ENCODE measurements at regions not wholly inside any gene's neighbourhood (a gene's known extent, or its start where the extent isn't known, plus 50 kb on each side); places are given as distances from the start of the nearest gene placed in this dataset.
"Not testable (repeated sequence)": the region's sequence is repeated elsewhere in the genome, so short reads cannot be mapped to it uniquely, and the experiment has no call there.

- Histone ChIP-seq H3K4me1 (no peaks in the 10 kb centered on the region), H3K27me3 (ENCODE audit: low read depth) (no peaks in the 10 kb centered on the region), H3K4me3 (no peak overlapping the region), H3K9me3 (no peaks in the 10 kb centered on the region), H3K36me3 (replicated peaks) (no peaks in the 10 kb centered on the region)
- DNase-seq (ENCODE audit: low spot score in 2 of 2): no peak
- in situ Hi-C loops (cut with MboI; ENCODE audit: low sequenced_read_pairs): no loop called here
Measured at GRCh38 chr18:73535189-73535588, 612.4 kb downstream of the FBXO15 start.

DNA sequence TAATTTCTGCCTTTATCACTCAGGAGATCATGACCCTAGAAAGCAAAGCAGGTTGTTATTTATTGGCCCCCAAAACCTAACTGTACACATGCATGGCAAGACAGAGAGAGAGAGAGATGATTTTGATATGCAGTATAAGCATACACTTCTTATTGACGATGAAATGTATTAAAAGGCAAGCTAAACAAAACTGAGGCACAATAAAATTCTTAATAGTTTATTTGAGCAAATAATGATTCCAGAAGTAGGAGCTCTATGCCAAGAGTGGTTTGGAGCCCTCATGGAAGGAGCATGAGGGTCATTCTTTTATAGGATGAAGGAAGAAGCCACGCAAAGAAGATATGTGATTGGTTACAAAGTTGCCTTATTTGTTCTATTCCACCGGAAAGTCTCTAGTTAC, 616.0 kb downstream of the FBXO15 start:
- no peak for DNase-seq (ENCODE audit: low spot score in 2 of 2)
- no peaks in the 10 kb centered on the region for H3K9me3 ChIP-seq
- no peaks in the 10 kb centered on the region for H3K27me3 ChIP-seq (ENCODE audit: low read depth)
- in situ Hi-C loops (cut with MboI; ENCODE audit: low sequenced_read_pairs): no loop called here
- H3K36me3 ChIP-seq (replicated peaks): no peaks in the 10 kb centered on the region
- H3K4me3 ChIP-seq: no peak overlapping the region
- no peaks in the 10 kb centered on the region for H3K4me1 ChIP-seq

GRCh38 chr18:73528066-73528465, 619.6 kb downstream of the FBXO15 start:
- DNase-seq (ENCODE audit: low spot score in 2 of 2): no peak
- in situ Hi-C loops (cut with MboI; ENCODE audit: low sequenced_read_pairs): no loop called here
- Histone ChIP-seq H3K9me3 (no peaks in the 10 kb centered on the region), H3K27me3 (ENCODE audit: low read depth) (no peaks in the 10 kb centered on the region), H3K36me3 (replicated peaks) (no peaks in the 10 kb centered on the region), H3K4me3 (no peak overlapping the region), H3K4me1 (no peaks in the 10 kb centered on the region)

DNA sequence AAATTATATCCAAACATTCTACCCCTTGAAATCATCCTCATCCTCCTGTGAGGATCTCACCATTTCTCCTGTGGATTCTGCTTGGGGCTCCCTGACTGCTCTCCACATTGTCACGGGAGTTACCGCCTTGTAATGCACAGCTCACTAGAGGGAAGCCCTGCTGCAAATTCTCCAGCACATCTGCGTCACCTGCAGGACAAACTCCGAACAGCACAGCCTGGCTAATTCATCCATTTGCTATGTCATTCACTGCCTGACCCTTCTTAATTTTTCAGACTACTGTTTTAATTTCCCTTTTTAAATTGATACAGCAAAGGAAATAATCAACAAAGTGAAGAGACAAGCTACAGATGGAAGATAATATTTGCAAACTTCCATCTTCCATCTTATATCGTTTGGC, 627.4 kb downstream of the FBXO15 start:
- Histone ChIP-seq H3K27me3 (ENCODE audit: low read depth) (no peaks in the 10 kb centered on the region), H3K9me3 (no peaks in the 10 kb centered on the region), H3K4me1 (no peaks in the 10 kb centered on the region), H3K4me3 (no peak overlapping the region), H3K36me3 (replicated peaks) (no peaks in the 10 kb centered on the region)
- DNase-seq (ENCODE audit: low spot score in 2 of 2): no peak
- in situ Hi-C loops (cut with MboI; ENCODE audit: low sequenced_read_pairs): no loop called here

GRCh38 chr18:73516056-73516455, 631.6 kb downstream of the FBXO15 start:
- H3K4me3 ChIP-seq; in situ Hi-C loops (cut with MboI; ENCODE audit: low sequenced_read_pairs); H3K27me3 ChIP-seq (ENCODE audit: low read depth): not testable (repeated sequence)

GRCh38 chr18:73514449-73514848, 633.2 kb downstream of the FBXO15 start:
- H3K36me3 ChIP-seq (replicated peaks): no peaks in the 10 kb centered on the region
- H3K27me3 ChIP-seq (ENCODE audit: low read depth): no peaks in the 10 kb centered on the region
- H3K9me3 ChIP-seq: no peaks in the 10 kb centered on the region
- H3K4me1 ChIP-seq: no peaks in the 10 kb centered on the region
- H3K4me3 ChIP-seq: no peak overlapping the region
- no peak for DNase-seq (ENCODE audit: low spot score in 2 of 2)
- in situ Hi-C loops (cut with MboI; ENCODE audit: low sequenced_read_pairs): no loop called here

More at GRCh38 chr18:73516056-73516455, 631.6 kb downstream of the FBXO15 start:
- not testable (repeated sequence) for H3K4me1 ChIP-seq; H3K36me3 ChIP-seq (replicated peaks); DNase-seq (ENCODE audit: low spot score in 2 of 2); H3K9me3 ChIP-seq

- H3K27me3 ChIP-seq (ENCODE audit: low read depth): no peaks in the 10 kb centered on the region
- DNase-seq (ENCODE audit: low spot score in 2 of 2): no peak
- no peak overlapping the region for H3K4me3 ChIP-seq
- H3K36me3 ChIP-seq (replicated peaks): no peaks in the 10 kb centered on the region
- in situ Hi-C loops (cut with MboI; ENCODE audit: low sequenced_read_pairs): no loop called here
- H3K4me1 ChIP-seq: no peaks in the 10 kb centered on the region
- H3K9me3 ChIP-seq: no peaks in the 10 kb centered on the region
Measured at GRCh38 chr18:73511771-73512503, 635.7 kb downstream of the FBXO15 start.

DNA sequence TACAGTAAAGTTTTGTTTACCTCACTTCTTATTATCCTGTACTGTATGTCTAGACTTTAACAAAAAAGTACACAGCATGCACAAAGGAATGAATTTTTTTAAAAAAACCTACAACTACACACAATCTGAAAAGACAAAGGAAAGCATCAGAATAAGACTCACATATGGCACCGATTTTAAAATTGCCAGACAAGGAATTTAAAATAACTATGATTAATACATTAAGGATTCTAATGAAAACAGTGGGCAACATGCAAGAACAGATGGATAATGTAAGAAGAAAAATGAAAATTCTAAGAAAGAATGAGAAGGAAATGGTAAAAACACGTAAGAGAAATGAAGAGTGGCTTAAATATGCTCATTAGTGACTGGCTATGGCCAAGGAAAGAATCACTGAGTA, 638.2 kb downstream of the FBXO15 start:
- Histone ChIP-seq H3K4me3 (no peak overlapping the region), H3K36me3 (replicated peaks) (no peaks in the 10 kb centered on the region), H3K9me3 (no peaks in the 10 kb centered on the region), H3K4me1 (no peaks in the 10 kb centered on the region), H3K27me3 (ENCODE audit: low read depth) (no peaks in the 10 kb centered on the region)
- in situ Hi-C loops (cut with MboI; ENCODE audit: low sequenced_read_pairs): no loop called here
- no peak for DNase-seq (ENCODE audit: low spot score in 2 of 2)

DNA sequence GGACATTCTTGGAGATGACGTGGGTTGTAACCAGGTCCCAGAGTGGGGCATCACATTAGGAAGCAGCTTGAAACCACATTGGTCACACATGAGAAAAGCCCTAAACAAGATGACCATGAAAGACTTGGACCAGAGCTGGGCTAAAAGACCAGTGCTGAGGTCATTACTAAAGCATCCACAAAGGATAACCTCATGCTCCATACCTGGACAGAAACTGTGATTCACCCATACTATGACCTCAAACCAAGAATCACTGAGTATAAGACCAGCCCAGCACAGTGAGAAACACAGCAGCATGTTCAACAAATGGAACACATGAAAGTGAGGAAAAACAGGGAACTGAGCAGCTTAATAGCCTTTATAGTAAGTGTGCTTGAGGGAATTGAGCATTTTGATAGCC, 635.5 kb upstream of the NETO1 start:
- Histone ChIP-seq H3K4me3 (no peak overlapping the region), H3K4me1 (no peaks in the 10 kb centered on the region), H3K36me3 (replicated peaks) (no peaks in the 10 kb centered on the region), H3K9me3 (no peaks in the 10 kb centered on the region), H3K27me3 (ENCODE audit: low read depth) (no peaks in the 10 kb centered on the region)
- in situ Hi-C loops (cut with MboI; ENCODE audit: low sequenced_read_pairs): no loop called here
- no peak for DNase-seq (ENCODE audit: low spot score in 2 of 2)

DNA sequence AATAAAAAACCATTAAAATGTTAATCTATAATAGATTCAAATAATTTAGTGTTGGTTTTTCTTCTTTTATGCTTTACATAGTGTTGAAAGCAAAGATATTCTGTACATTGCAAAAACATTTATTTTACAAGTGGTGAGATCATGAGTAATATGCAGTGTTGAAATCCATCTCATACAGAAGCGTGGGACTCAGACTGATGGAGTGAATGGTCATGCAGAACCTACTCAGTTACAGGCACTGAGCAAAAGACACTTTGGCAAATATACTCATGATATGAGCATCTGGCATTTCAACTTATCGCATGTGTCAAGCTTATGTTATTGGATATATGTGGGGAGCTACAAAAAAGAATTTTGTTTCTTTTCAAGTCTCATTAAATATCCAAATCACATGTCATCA, 620.2 kb upstream of the NETO1 start:
- no peak for DNase-seq (ENCODE audit: low spot score in 2 of 2)
- H3K9me3 ChIP-seq: no peaks in the 10 kb centered on the region
- H3K4me3 ChIP-seq: no peak overlapping the region
- no peaks in the 10 kb centered on the region for H3K27me3 ChIP-seq (ENCODE audit: low read depth)
- H3K4me1 ChIP-seq: no peaks in the 10 kb centered on the region
- no peaks in the 10 kb centered on the region for H3K36me3 ChIP-seq (replicated peaks)
- in situ Hi-C loops (cut with MboI; ENCODE audit: low sequenced_read_pairs): no loop called here

GRCh38 chr18:73485166-73485565, 617.4 kb upstream of the NETO1 start:
- H3K4me1 ChIP-seq: no peaks in the 10 kb centered on the region
- no peaks in the 10 kb centered on the region for H3K36me3 ChIP-seq (replicated peaks)
- H3K4me3 ChIP-seq: no peak overlapping the region
- in situ Hi-C loops (cut with MboI; ENCODE audit: low sequenced_read_pairs): no loop called here
- DNase-seq (ENCODE audit: low spot score in 2 of 2): no peak
- H3K27me3 ChIP-seq (ENCODE audit: low read depth): no peaks in the 10 kb centered on the region
- H3K9me3 ChIP-seq: no peaks in the 10 kb centered on the region

DNA sequence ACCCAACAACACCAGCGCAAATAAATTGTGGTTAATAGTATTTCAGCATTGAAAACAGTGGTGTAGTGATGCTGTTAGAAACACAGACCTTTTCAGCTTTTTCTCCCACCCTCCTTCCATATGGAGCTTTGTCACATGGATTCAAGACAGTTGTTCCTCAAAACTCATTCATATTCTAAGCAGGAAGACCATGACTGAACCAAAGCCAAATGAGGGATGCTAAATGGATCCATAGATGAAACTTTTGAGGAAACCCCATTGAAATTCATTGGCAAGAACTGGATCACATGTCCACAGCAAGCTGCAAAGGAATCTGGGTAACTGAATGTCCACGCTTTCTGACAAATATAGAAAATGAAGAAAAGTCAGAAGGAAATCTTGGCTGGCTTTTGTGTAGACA, 615.1 kb upstream of the NETO1 start:
- no peak for DNase-seq (ENCODE audit: low spot score in 2 of 2)
- in situ Hi-C loops (cut with MboI; ENCODE audit: low sequenced_read_pairs): no loop called here
- Histone ChIP-seq H3K36me3 (replicated peaks) (no peaks in the 10 kb centered on the region), H3K4me3 (no peak overlapping the region), H3K27me3 (ENCODE audit: low read depth) (no peaks in the 10 kb centered on the region), H3K4me1 (no peaks in the 10 kb centered on the region), H3K9me3 (no peaks in the 10 kb centered on the region)

GRCh38 chr18:73479477-73479876, 611.7 kb upstream of the NETO1 start:
- no peaks in the 10 kb centered on the region for H3K36me3 ChIP-seq (replicated peaks)
- no peak overlapping the region for H3K4me3 ChIP-seq
- in situ Hi-C loops (cut with MboI; ENCODE audit: low sequenced_read_pairs): no loop called here
- DNase-seq (ENCODE audit: low spot score in 2 of 2): no peak
- no peaks in the 10 kb centered on the region for H3K9me3 ChIP-seq
- no peaks in the 10 kb centered on the region for H3K4me1 ChIP-seq
- no peaks in the 10 kb centered on the region for H3K27me3 ChIP-seq (ENCODE audit: low read depth)

GRCh38 chr18:73478191-73478590, 610.4 kb upstream of the NETO1 start:
- Histone ChIP-seq H3K4me1 (no peaks in the 10 kb centered on the region), H3K27me3 (ENCODE audit: low read depth) (no peaks in the 10 kb centered on the region), H3K36me3 (replicated peaks) (no peaks in the 10 kb centered on the region), H3K9me3 (no peaks in the 10 kb centered on the region), H3K4me3 (no peak overlapping the region)
- in situ Hi-C loops (cut with MboI; ENCODE audit: low sequenced_read_pairs): no loop called here
- no peak for DNase-seq (ENCODE audit: low spot score in 2 of 2)

- DNase-seq (ENCODE audit: low spot score in 2 of 2): no peak
- in situ Hi-C loops (cut with MboI; ENCODE audit: low sequenced_read_pairs): no loop called here
- no peaks in the 10 kb centered on the region for H3K9me3 ChIP-seq
Measured at GRCh38 chr18:73476031-73476430, 608.2 kb upstream of the NETO1 start.

More at GRCh38 chr18:73476031-73476430, 608.2 kb upstream of the NETO1 start:
- Histone ChIP-seq H3K4me1 (no peaks in the 10 kb centered on the region), H3K27me3 (ENCODE audit: low read depth) (no peaks in the 10 kb centered on the region), H3K36me3 (replicated peaks) (no peaks in the 10 kb centered on the region), H3K4me3 (no peak overlapping the region)

Measured in HAP-1 (cell line).